Mesendoderm (in vitro differentiated cells): ENCODE measurements at regions not wholly inside any gene's neighbourhood (a gene's known extent, or its start where the extent isn't known, plus 50 kb on each side); places are given as distances from the start of the nearest gene placed in this dataset.

ENCODE experiments used
- DNase-seq: peaks from one replicate; pipeline ENCODE4 v3.0.0; 2013
- H2AK5ac ChIP-seq: 2 replicates; pipeline ENCODE4 v1.6.1; 2013; ENCODE audit warnings: low read length, inconsistent platforms
- H2BK120ac ChIP-seq: 2 replicates; pipeline ENCODE4 v1.6.1; 2013; ENCODE audit warnings: low read depth, mild to moderate bottlenecking, low read length, moderate library complexity, mixed read lengths
- H2BK15ac ChIP-seq: replicated peaks from 2 replicates; pipeline ENCODE4 v1.6.1; 2013; ENCODE audit warnings: low read depth, mild to moderate bottlenecking, moderate library complexity
- H2BK5ac ChIP-seq: 2 replicates; pipeline ENCODE4 v1.6.1; 2013; ENCODE audit warnings: low read length, inconsistent platforms
- H3K18ac ChIP-seq: 2 replicates; pipeline ENCODE4 v1.6.1; 2013; ENCODE audit warnings: mild to moderate bottlenecking, low read length, mixed read lengths
- H3K23ac ChIP-seq: one replicate; pipeline ENCODE4 v1.6.1; 2013; ENCODE audit warnings: low read length
- H3K27ac ChIP-seq: 2 replicates; pipeline ENCODE4 v1.5.1; 2013; ENCODE audit warnings: low read depth, mild to moderate bottlenecking, inconsistent platforms, low read length, moderate library complexity
- H3K27me3 ChIP-seq: 2 replicates; pipeline ENCODE4 v1.6.1; 2013; ENCODE audit warnings: low read length, control low read depth, mild to moderate bottlenecking, inconsistent platforms; ENCODE audit not compliant: insufficient read depth, poor library complexity
- H3K36me3 ChIP-seq: 2 replicates; pipeline ENCODE4 v1.6.1; 2013; ENCODE audit warnings: low read length, inconsistent platforms; ENCODE audit not compliant: control insufficient read depth, insufficient read depth
- H3K4ac ChIP-seq: one replicate; pipeline ENCODE4 v1.6.1; 2013; ENCODE audit warnings: low read depth, mild to moderate bottlenecking, low read length, moderate library complexity
- H3K4me1 ChIP-seq: 2 replicates; pipeline ENCODE4 v1.6.1; 2013; ENCODE audit warnings: low read depth, low read length, inconsistent platforms; ENCODE audit not compliant: control insufficient read depth
- H3K4me2 ChIP-seq: 2 replicates; pipeline ENCODE4 v1.6.1; 2013; ENCODE audit warnings: low read length
- H3K4me3 ChIP-seq: 2 replicates; pipeline ENCODE4 v1.5.1; 2013; ENCODE audit warnings: mild to moderate bottlenecking, low read length
- H3K56ac ChIP-seq: one replicate; pipeline ENCODE4 v1.6.1; 2013; ENCODE audit warnings: low read length
- H3K79me1 ChIP-seq: 2 replicates; pipeline ENCODE4 v1.6.1; 2013; ENCODE audit warnings: low read length, inconsistent platforms
- H3K79me2 ChIP-seq: 2 replicates; pipeline ENCODE4 v1.6.1; 2013; ENCODE audit warnings: mild to moderate bottlenecking, low read length; ENCODE audit not compliant: control insufficient read depth, insufficient read depth
- H3K9ac ChIP-seq: 2 replicates; pipeline ENCODE4 v1.6.1; 2013; ENCODE audit warnings: low read length, inconsistent platforms
- H4K5ac ChIP-seq: one replicate; pipeline ENCODE4 v1.6.1; 2013; ENCODE audit warnings: low read length
- H4K8ac ChIP-seq: one replicate; pipeline ENCODE4 v1.6.1; 2013; ENCODE audit warnings: low read depth, mild to moderate bottlenecking, control low read depth, low read length, moderate library complexity
- WGBS: extraction: QIAGEN DNeasy Blood & Tissue Kit; methylation state at CpG from one replicate; pipeline ENCODE4 v1.1.7; 2013; ENCODE audit warnings: low lambda C conversion rate, missing lambda C conversion rate; ENCODE audit not compliant: insufficient coverage; ENCODE audit errors: extremely low coverage; 5-methylcytosine and 5-hydroxymethylcytosine counted together

DNA sequence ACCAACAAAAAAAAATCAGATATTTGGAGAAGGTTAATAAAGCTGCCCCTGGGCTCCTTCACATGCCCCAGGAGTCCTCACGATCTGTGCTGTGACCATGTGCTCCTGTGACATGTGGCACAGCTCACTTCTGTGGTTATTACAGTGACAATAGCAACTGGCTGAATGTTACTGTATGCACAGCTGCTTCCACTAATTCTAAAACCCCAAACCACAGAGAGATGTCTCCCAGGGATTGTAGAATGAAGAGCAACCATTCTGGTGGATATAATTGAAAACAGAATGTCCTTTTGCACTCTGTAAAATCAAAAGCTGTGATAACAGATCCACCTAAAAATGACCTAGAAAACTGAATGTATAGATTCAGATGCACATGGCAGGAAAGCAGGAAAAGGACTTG lies 489.2 kb upstream of the CNTN4 start:
- Histone ChIP-seq H3K9ac (no peak overlapping the region), H3K4ac (no peak overlapping the region), H3K27me3 (no peaks in the 10 kb centered on the region), H3K4me3 (no peak overlapping the region), H3K27ac (no peak overlapping the region), H3K4me1 (no peaks in the 10 kb centered on the region), H3K36me3 (no peaks in the 10 kb centered on the region), H3K18ac (no peak overlapping the region), H4K5ac (no peak overlapping the region), H3K23ac (no peak overlapping the region), H4K8ac (no peak overlapping the region), H3K4me2 (no peak overlapping the region), H2AK5ac (no peak overlapping the region), H3K79me1 (no peaks in the 10 kb centered on the region), H3K79me2 (no peaks in the 10 kb centered on the region), H2BK15ac (no peak overlapping the region), H2BK120ac (no peak overlapping the region), H3K56ac (no peak overlapping the region), H2BK5ac (no peak overlapping the region)
- no CpG with 5 or more reads among the region's 1 CpG for WGBS
- DNase-seq: no peak

DNA sequence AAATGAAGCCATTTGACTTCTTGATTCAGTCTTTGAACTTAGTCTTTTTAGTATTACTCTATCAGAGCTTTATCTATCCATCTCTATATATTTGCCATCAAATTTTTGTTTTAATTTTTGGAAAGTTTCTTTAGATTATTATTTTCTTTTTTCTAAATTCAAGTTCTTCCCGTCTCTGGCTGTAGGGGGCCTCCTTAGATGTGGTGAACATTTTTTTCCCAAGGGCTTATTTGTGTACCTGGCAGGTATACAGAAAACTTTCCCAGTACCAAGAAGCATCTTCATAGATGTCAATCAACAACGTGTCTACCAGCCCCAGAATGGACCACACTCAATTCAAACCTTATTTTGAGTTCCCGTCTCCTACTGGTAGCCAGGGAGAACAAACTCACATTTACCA lies 486.8 kb upstream of the CNTN4 start:
- H3K79me2 ChIP-seq: no peaks in the 10 kb centered on the region
- H3K27me3 ChIP-seq: no peaks in the 10 kb centered on the region
- no peak overlapping the region for H3K4me2 ChIP-seq
- H4K8ac ChIP-seq: no peak overlapping the region
- H2BK15ac ChIP-seq: no peak overlapping the region
- H2AK5ac ChIP-seq: no peak overlapping the region
- no peak overlapping the region for H3K23ac ChIP-seq
- H2BK5ac ChIP-seq: no peak overlapping the region
- peak; percentile 11 for DNase-seq
- no peak overlapping the region for H4K5ac ChIP-seq
- no peaks in the 10 kb centered on the region for H3K4me1 ChIP-seq
- no peaks in the 10 kb centered on the region for H3K79me1 ChIP-seq
- no peak overlapping the region for H3K27ac ChIP-seq
- H3K4me3 ChIP-seq: no peak overlapping the region
- no peaks in the 10 kb centered on the region for H3K36me3 ChIP-seq
- H3K4ac ChIP-seq: no peak overlapping the region
- no CpG with 5 or more reads among the region's 3 CpGs for WGBS
- H3K18ac ChIP-seq: no peak overlapping the region
- no peak overlapping the region for H3K9ac ChIP-seq
- H2BK120ac ChIP-seq: no peak overlapping the region
- H3K56ac ChIP-seq: no peak overlapping the region

- Histone ChIP-seq H2BK5ac (no peak overlapping the region), H4K5ac (no peak overlapping the region), H3K4ac (no peak overlapping the region), H3K9ac (no peak overlapping the region), H3K4me1 (no peaks in the 10 kb centered on the region), H3K4me2 (no peak overlapping the region), H3K79me2 (no peaks in the 10 kb centered on the region), H2AK5ac (no peak overlapping the region), H3K79me1 (no peaks in the 10 kb centered on the region), H3K27ac (no peak overlapping the region), H2BK120ac (no peak overlapping the region), H4K8ac (no peak overlapping the region), H3K56ac (no peak overlapping the region), H2BK15ac (no peak overlapping the region), H3K27me3 (no peaks in the 10 kb centered on the region), H3K4me3 (no peak overlapping the region), H3K36me3 (no peaks in the 10 kb centered on the region), H3K18ac (no peak overlapping the region), H3K23ac (no peak overlapping the region)
- no peak for DNase-seq
- no CpG with 5 or more reads among the region's 4 CpGs for WGBS
These were observed 484.7 kb upstream of the CNTN4 start for GRCh38 chr3:1613962-1614361.

- no peak for DNase-seq
- Histone ChIP-seq H4K8ac (no peak overlapping the region), H3K56ac (no peak overlapping the region), H3K4me3 (no peak overlapping the region), H3K18ac (no peak overlapping the region), H2BK120ac (no peak overlapping the region), H3K27me3 (no peaks in the 10 kb centered on the region), H3K4me1 (no peaks in the 10 kb centered on the region), H2BK15ac (no peak overlapping the region), H3K79me2 (no peaks in the 10 kb centered on the region), H4K5ac (no peak overlapping the region), H2AK5ac (no peak overlapping the region), H3K27ac (no peak overlapping the region), H3K36me3 (no peaks in the 10 kb centered on the region), H3K23ac (no peak overlapping the region), H3K79me1 (no peaks in the 10 kb centered on the region), H2BK5ac (no peak overlapping the region), H3K9ac (no peak overlapping the region), H3K4me2 (no peak overlapping the region), H3K4ac (no peak overlapping the region)
- WGBS: no CpG with 5 or more reads among the region's 2 CpGs
These were observed 481.9 kb upstream of the CNTN4 start for GRCh38 chr3:1616744-1617143.

GRCh38 chr3:1623896-1624295 lies 474.8 kb upstream of the CNTN4 start:
- H3K79me2 ChIP-seq: no peaks in the 10 kb centered on the region
- H2BK15ac ChIP-seq: no peak overlapping the region
- H4K8ac ChIP-seq: no peak overlapping the region
- no peak overlapping the region for H3K4me2 ChIP-seq
- H3K4me3 ChIP-seq: no peak overlapping the region
- H3K27ac ChIP-seq: no peak overlapping the region
- DNase-seq: no peak
- H3K27me3 ChIP-seq: no peaks in the 10 kb centered on the region
- H3K79me1 ChIP-seq: no peaks in the 10 kb centered on the region
- H2AK5ac ChIP-seq: no peak overlapping the region
- no peak overlapping the region for H2BK120ac ChIP-seq
- no peak overlapping the region for H3K18ac ChIP-seq
- WGBS: no CpG with 5 or more reads among the region's 2 CpGs
- H3K36me3 ChIP-seq: no peaks in the 10 kb centered on the region
- H4K5ac ChIP-seq: no peak overlapping the region
- H3K56ac ChIP-seq: no peak overlapping the region
- no peaks in the 10 kb centered on the region for H3K4me1 ChIP-seq
- no peak overlapping the region for H2BK5ac ChIP-seq
- no peak overlapping the region for H3K4ac ChIP-seq
- H3K23ac ChIP-seq: no peak overlapping the region
- no peak overlapping the region for H3K9ac ChIP-seq

GRCh38 chr3:1632128-1632527 lies 466.5 kb upstream of the CNTN4 start:
- no peak overlapping the region for H3K27ac ChIP-seq
- no peak overlapping the region for H3K4me3 ChIP-seq
- H3K4ac ChIP-seq: no peak overlapping the region
- no peaks in the 10 kb centered on the region for H3K27me3 ChIP-seq
- no peaks in the 10 kb centered on the region for H3K79me1 ChIP-seq
- no peak overlapping the region for H2BK5ac ChIP-seq
- no peak overlapping the region for H3K4me2 ChIP-seq
- H3K79me2 ChIP-seq: no peaks in the 10 kb centered on the region
- H3K9ac ChIP-seq: no peak overlapping the region
- H2BK120ac ChIP-seq: no peak overlapping the region
- H3K56ac ChIP-seq: no peak overlapping the region
- DNase-seq: no peak
- H2AK5ac ChIP-seq: no peak overlapping the region
- no peak overlapping the region for H3K18ac ChIP-seq
- H4K8ac ChIP-seq: no peak overlapping the region
- H2BK15ac ChIP-seq: no peak overlapping the region
- no peaks in the 10 kb centered on the region for H3K4me1 ChIP-seq
- no CpG with 5 or more reads among the region's 7 CpGs for WGBS
- no peak overlapping the region for H4K5ac ChIP-seq
- H3K23ac ChIP-seq: no peak overlapping the region
- no peaks in the 10 kb centered on the region for H3K36me3 ChIP-seq
